ENCODE measurements at regions not wholly inside any gene's neighbourhood (a gene's known extent, or its start where the extent isn't known, plus 50 kb on each side); places are given as distances from the start of the nearest gene placed in this dataset.
A peak's percentile ranks its signal among the peaks of the same experiment; 100 is the strongest.
"Not testable (repeated sequence)": the region's sequence is repeated elsewhere in the genome, so short reads cannot be mapped to it uniquely, and the experiment has no call there.

DNA sequence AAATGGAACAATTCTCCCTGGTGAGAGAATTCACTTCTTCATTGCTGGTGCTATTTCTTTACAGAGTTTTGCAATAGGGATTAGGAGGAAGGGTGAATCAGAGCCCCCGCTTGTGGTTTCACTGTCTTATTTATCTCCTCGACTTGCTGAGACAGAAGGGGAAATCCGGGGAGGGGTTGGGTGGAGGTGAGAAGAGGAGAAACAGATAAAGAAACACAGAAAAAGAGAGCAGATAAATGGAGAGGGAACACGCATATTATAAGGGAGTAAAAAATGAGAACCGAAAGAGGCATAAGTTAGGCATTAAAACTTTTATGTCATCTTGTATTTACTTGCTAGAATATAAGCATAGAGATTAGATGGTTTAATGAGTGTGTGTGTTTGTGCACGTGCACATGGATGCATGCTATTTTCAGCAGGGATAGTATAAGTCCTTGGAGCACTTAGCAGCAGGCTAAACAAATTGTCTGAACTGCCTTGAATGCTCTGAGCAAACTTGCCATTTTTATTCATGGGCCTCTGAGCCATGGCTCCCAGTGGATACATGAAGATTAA, 105.0 kb downstream of the OLIG3 start:
- Histone ChIP-seq H3K9me3 (no peaks in the 10 kb centered on the region), H3K27me3 (replicated peaks in 1 of 7) (no peaks in the 10 kb centered on the region), H3K27ac (peak overlapping the region in 5 of 8 donors; percentile 41 to 81 (median 56)), H3K36me3 (no peaks in the 10 kb centered on the region), H3K4me3 (no peak overlapping the region), H3K4me1 (peaks cover 14 to 34% (median 21%) of the 10 kb centered on the region in 6 donors)
- no peak for DNase-seq
- intact Hi-C loops (cut with DNase I; ENCODE audit: low total_unique reads), result no loop called here
- WGBS, 5 donors, result 18 to 33% (median 25%) methylated on average over 6 of the region's 6 CpGs
- TF ChIP-seq POLR2AphosphoS5 (IDR thresholded peaks at IDR 0.05), result no peak
- TF ChIP-seq, protein P1, sequence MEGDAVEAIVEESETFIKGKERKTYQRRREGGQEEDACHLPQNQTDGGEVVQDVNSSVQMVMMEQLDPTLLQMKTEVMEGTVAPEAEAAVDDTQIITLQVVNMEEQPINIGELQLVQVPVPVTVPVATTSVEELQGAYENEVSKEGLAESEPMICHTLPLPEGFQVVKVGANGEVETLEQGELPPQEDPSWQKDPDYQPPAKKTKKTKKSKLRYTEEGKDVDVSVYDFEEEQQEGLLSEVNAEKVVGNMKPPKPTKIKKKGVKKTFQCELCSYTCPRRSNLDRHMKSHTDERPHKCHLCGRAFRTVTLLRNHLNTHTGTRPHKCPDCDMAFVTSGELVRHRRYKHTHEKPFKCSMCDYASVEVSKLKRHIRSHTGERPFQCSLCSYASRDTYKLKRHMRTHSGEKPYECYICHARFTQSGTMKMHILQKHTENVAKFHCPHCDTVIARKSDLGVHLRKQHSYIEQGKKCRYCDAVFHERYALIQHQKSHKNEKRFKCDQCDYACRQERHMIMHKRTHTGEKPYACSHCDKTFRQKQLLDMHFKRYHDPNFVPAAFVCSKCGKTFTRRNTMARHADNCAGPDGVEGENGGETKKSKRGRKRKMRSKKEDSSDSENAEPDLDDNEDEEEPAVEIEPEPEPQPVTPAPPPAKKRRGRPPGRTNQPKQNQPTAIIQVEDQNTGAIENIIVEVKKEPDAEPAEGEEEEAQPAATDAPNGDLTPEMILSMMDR (IDR thresholded peaks at IDR 0.05 in 8 of 11, conservative IDR thresholded peaks at IDR 0.05 in 3 of 11), result no peak
- TF ChIP-seq POLR2A (IDR thresholded peaks at IDR 0.05), result no peak

DNA sequence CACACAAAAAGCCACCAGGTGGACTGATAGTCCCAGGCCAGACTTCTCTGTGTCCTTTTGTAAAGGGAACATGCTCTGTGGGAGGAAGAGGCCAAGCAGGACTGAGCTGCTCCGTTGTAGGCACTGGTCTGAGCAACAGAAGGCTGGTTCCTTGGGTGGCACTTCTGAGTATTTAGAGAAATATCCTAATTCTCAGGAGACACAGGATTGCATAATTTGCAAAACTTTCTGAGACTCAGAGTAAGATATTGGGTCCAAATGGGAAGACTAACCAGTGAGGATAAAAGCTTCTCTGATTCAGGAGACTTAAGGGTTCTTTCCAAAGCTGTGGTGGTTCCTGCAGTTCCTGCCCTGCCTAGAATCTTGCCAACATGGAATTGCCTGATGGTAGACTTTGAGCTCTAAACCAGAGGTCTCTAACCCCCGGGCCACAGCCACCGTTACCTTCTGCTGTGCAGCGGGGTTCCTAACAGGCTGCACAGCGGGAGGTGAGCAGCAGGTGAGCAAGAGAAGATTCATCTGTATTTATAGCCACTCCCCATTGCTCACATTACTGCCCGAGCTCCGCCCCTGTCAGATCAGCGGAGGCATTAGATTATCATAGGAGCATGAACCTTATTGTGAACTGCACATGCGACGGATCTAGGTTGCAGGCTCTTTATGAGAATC, 107.0 kb downstream of the OLIG3 start:
- no peak for DNase-seq
- Histone ChIP-seq H3K4me3 (no peak overlapping the region), H3K4me1 (peaks cover 14 to 34% (median 21%) of the 10 kb centered on the region in 6 donors), H3K36me3 (no peaks in the 10 kb centered on the region), H3K27me3 (replicated peaks in 1 of 7) (no peaks in the 10 kb centered on the region), H3K9me3 (no peaks in the 10 kb centered on the region), H3K27ac (no peak overlapping the region)
- TF ChIP-seq POLR2AphosphoS5 (IDR thresholded peaks at IDR 0.05) (no peak), POLR2A (IDR thresholded peaks at IDR 0.05) (no peak)
- TF ChIP-seq, protein P1 (IDR thresholded peaks at IDR 0.05 in 8 of 11, conservative IDR thresholded peaks at IDR 0.05 in 3 of 11), result no peak
- WGBS, 5 donors, result 75 to 89% (median 88%) methylated on average over 10 of the region's 10 CpGs
- intact Hi-C loops (cut with DNase I; ENCODE audit: low total_unique reads), result no loop called here

DNA sequence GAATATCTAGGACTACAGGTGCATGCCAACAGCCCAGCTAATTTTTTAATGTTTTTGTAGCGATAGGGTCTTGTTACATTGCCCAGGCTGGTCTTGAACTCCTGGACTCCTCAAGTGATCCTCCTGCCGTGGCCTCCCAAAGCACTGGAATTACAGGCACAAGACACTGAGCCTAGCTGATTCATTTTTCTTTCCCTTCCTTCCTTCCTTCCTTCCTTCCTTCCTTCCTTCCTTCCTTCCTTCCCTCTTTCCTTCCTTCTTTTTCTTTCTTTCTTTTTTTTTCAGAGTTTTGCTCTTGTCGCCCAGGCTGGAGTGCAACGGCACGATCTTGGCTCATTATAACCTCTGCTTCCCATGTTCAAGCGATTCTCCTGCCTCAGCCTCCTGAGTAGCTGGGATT, 110.9 kb downstream of the OLIG3 start:
- H3K4me3 ChIP-seq; H3K27me3 ChIP-seq (replicated peaks in 1 of 7); H3K27ac ChIP-seq; DNase-seq; H3K36me3 ChIP-seq; intact Hi-C loops (cut with DNase I; ENCODE audit: low total_unique reads): not testable (repeated sequence)
- Histone ChIP-seq H3K9me3 (peaks cover 0 to 16% (median 10%) of the 10 kb centered on the region in 8 donors), H3K4me1 (peaks cover 2 to 12% (median 2%) of the 10 kb centered on the region in 6 donors)
- 93 to 98% (median 94%) methylated on average over 6 of the region's 6 CpGs for WGBS, 5 donors

DNA sequence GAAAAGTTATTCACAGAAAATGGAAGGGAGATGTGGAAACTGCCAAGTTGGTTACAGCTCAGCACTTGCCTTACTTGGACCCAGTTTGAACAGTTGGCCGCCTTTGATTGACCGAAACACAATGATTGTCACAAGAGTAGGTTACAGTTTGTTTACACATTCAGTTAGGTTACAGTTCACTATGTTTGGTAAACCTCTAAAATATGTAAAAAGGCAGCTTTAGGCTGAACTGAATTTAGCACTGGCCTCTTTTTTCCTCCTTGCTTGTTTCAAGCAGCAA, 116.2 kb downstream of the OLIG3 start:
- intact Hi-C loops (cut with DNase I; ENCODE audit: low total_unique reads), result no loop called here
- H3K27me3 ChIP-seq (replicated peaks in 1 of 7), result no peaks in the 10 kb centered on the region
- peaks cover 0 to 16% (median 10%) of the 10 kb centered on the region in 8 donors for H3K9me3 ChIP-seq
- no peak overlapping the region for H3K27ac ChIP-seq
- no peak for DNase-seq
- TF ChIP-seq, protein P1 (IDR thresholded peaks at IDR 0.05 in 8 of 11, conservative IDR thresholded peaks at IDR 0.05 in 3 of 11), result no peak
- TF ChIP-seq POLR2A (IDR thresholded peaks at IDR 0.05) (no peak), POLR2AphosphoS5 (IDR thresholded peaks at IDR 0.05) (no peak)
- H3K36me3 ChIP-seq, result no peaks in the 10 kb centered on the region
- WGBS, 5 donors, result 74 to 97% (median 96%) methylated on average over 2 of the region's 2 CpGs
- H3K4me1 ChIP-seq, result no peaks in the 10 kb centered on the region
- H3K4me3 ChIP-seq, result no peak overlapping the region
